ENCODE measurements at regions not wholly inside any gene's neighbourhood (a gene's known extent, or its start where the extent isn't known, plus 50 kb on each side); places are given as distances from the start of the nearest gene placed in this dataset.

DNA sequence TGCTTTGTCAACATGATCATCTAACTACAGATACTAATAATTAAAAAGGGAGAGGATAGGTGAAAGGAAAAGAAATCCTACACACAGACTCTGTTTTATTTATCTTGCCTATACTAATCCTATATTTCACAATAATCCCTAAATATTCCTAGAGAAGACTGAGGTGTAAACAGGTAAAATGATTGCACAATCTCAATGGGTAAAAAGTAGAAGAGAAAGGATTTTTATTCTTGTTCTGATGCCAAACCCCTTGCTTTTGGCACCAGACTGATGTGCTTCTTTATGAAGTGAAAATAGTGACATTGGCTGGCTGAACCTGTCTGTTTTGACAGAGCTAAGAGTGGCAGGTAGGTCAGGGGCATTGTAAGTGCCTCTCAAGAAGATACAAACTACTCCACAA is 101.9 kb upstream of the ZPLD1 start:
- Histone ChIP-seq H3K4me3 (ENCODE audit: low read depth, low read length) (no peak overlapping the region), H3K36me3 (ENCODE audit: control insufficient read depth, insufficient read depth, low read length) (no peaks in the 10 kb centered on the region), H3K27me3 (ENCODE audit: control insufficient read depth, insufficient read depth, low read length) (no peaks in the 10 kb centered on the region)
- ChIA-PET CTCF (interaction anchor here (0.9 kb wide), 1 partner anchor 25 kb away, joined by 3 read pairs; no protein-coding TSS in a partner anchor), POLR2A (no interaction called here)
- TF ChIP-seq CTCF (IDR thresholded peaks at IDR 0.05; ENCODE audit: insufficient read depth, low read depth, low read length), result no peak
- DNase-seq (ENCODE audit: low read depth), result no peak

- DNase-seq (ENCODE audit: low read depth), result no peak
- ChIA-PET POLR2A (no interaction called here), CTCF (no interaction called here)
- H3K36me3 ChIP-seq (ENCODE audit: control insufficient read depth, insufficient read depth, low read length), result no peaks in the 10 kb centered on the region
- no peak overlapping the region for H3K4me3 ChIP-seq (ENCODE audit: low read depth, low read length)
- H3K27me3 ChIP-seq (ENCODE audit: control insufficient read depth, insufficient read depth, low read length), result no peaks in the 10 kb centered on the region
- TF ChIP-seq CTCF (IDR thresholded peaks at IDR 0.05; ENCODE audit: insufficient read depth, low read depth, low read length), result no peak
Observed at GRCh38 chr3:102336130-102336529, 98.7 kb upstream of the ZPLD1 start.

- ChIA-PET POLR2A (no interaction called here), CTCF (no interaction called here)
- no peak for DNase-seq (ENCODE audit: low read depth)
Observed at GRCh38 chr3:102339671-102340070, 95.1 kb upstream of the ZPLD1 start.

GRCh38 chr3:102346897-102347296 is 87.9 kb upstream of the ZPLD1 start:
- ChIA-PET POLR2A (no interaction called here), CTCF (no interaction called here)
- no peak for TF ChIP-seq CTCF (IDR thresholded peaks at IDR 0.05; ENCODE audit: insufficient read depth, low read depth, low read length)
- DNase-seq (ENCODE audit: low read depth), result no peak
- Histone ChIP-seq H3K4me3 (ENCODE audit: low read depth, low read length) (no peak overlapping the region), H3K27me3 (ENCODE audit: control insufficient read depth, insufficient read depth, low read length) (no peaks in the 10 kb centered on the region), H3K36me3 (ENCODE audit: control insufficient read depth, insufficient read depth, low read length) (no peaks in the 10 kb centered on the region)

More at GRCh38 chr3:102339671-102340070, 95.1 kb upstream of the ZPLD1 start:
- Histone ChIP-seq H3K27me3 (ENCODE audit: control insufficient read depth, insufficient read depth, low read length) (no peaks in the 10 kb centered on the region), H3K4me3 (ENCODE audit: low read depth, low read length) (no peak overlapping the region), H3K36me3 (ENCODE audit: control insufficient read depth, insufficient read depth, low read length) (no peaks in the 10 kb centered on the region)
- TF ChIP-seq CTCF (IDR thresholded peaks at IDR 0.05; ENCODE audit: insufficient read depth, low read depth, low read length), result no peak

DNA sequence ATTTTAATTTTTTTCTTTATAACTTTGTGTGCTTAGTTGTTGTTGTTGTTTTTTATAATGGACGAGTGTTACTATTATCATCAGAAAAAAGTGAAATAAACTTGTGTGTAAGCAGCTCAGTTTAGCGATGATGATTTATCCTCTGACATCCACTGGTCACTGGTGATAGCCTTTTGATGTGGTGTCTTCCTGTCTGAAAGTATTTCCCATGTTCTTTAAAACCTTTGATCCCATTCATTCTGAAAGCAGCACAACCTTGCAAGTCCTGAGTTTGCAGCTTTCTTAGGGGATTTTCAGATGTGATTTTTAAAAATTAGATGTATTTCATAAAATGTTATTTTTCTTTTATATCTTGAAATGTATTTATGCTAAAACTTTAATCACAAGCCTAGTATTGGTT is 85.9 kb upstream of the ZPLD1 start:
- POLR2A ChIA-PET, result no interaction called here

More for the DNA sequence above, 85.9 kb upstream of the ZPLD1 start:
- Histone ChIP-seq H3K27me3 (ENCODE audit: control insufficient read depth, insufficient read depth, low read length) (no peaks in the 10 kb centered on the region), H3K4me3 (ENCODE audit: low read depth, low read length) (no peak overlapping the region), H3K36me3 (ENCODE audit: control insufficient read depth, insufficient read depth, low read length) (no peaks in the 10 kb centered on the region)
- CTCF ChIA-PET, result no interaction called here
- TF ChIP-seq CTCF (IDR thresholded peaks at IDR 0.05; ENCODE audit: insufficient read depth, low read depth, low read length), result no peak
- no peak for DNase-seq (ENCODE audit: low read depth)

Data from BJ (cell line).